ENCODE measurements at regions not wholly inside any gene's neighbourhood (a gene's known extent, or its start where the extent isn't known, plus 50 kb on each side); places are given as distances from the start of the nearest gene placed in this dataset.

GRCh38 chr2:62340994-62341484, 145.1 kb downstream of the B3GNT2 start:
- no peaks in the 10 kb centered on the region for H3K27me3 ChIP-seq (ENCODE audit: control insufficient read depth, insufficient read depth, low read length)
- H3K36me3 ChIP-seq (ENCODE audit: control insufficient read depth, insufficient read depth, low read length), result no peaks in the 10 kb centered on the region
- TF ChIP-seq CTCF (IDR thresholded peaks at IDR 0.05; ENCODE audit: insufficient read depth, low read length, poor library complexity, severe bottlenecking), result no peak
- no peak overlapping the region for H3K4me3 ChIP-seq (ENCODE audit: low read depth, low read length)
- DNase-seq (ENCODE audit: low read depth), result peak; percentile 34

- Histone ChIP-seq H3K27me3 (ENCODE audit: control insufficient read depth, insufficient read depth, low read length) (no peaks in the 10 kb centered on the region), H3K4me3 (ENCODE audit: low read depth, low read length) (no peak overlapping the region), H3K36me3 (ENCODE audit: control insufficient read depth, insufficient read depth, low read length) (no peaks in the 10 kb centered on the region)
- DNase-seq (ENCODE audit: low read depth), result no peak
- no peak for TF ChIP-seq CTCF (IDR thresholded peaks at IDR 0.05; ENCODE audit: insufficient read depth, low read length, poor library complexity, severe bottlenecking)
Observed at GRCh38 chr2:62339837-62340236, 143.9 kb downstream of the B3GNT2 start.

- no peaks in the 10 kb centered on the region for H3K27me3 ChIP-seq (ENCODE audit: control insufficient read depth, insufficient read depth, low read length)
- H3K4me3 ChIP-seq (ENCODE audit: low read depth, low read length), result no peak overlapping the region
- DNase-seq (ENCODE audit: low read depth), result no peak
- TF ChIP-seq CTCF (IDR thresholded peaks at IDR 0.05; ENCODE audit: insufficient read depth, low read length, poor library complexity, severe bottlenecking), result peak; percentile 9
- no peaks in the 10 kb centered on the region for H3K36me3 ChIP-seq (ENCODE audit: control insufficient read depth, insufficient read depth, low read length)
Observed at GRCh38 chr2:62339413-62339812, 143.5 kb downstream of the B3GNT2 start.

GRCh38 chr2:62338111-62338510, 142.2 kb downstream of the B3GNT2 start:
- no peaks in the 10 kb centered on the region for H3K27me3 ChIP-seq (ENCODE audit: control insufficient read depth, insufficient read depth, low read length)

GRCh38 chr2:62337403-62337802, 141.5 kb downstream of the B3GNT2 start:
- Histone ChIP-seq H3K4me3 (ENCODE audit: low read depth, low read length) (no peak overlapping the region), H3K27me3 (ENCODE audit: control insufficient read depth, insufficient read depth, low read length) (no peaks in the 10 kb centered on the region), H3K36me3 (ENCODE audit: control insufficient read depth, insufficient read depth, low read length) (no peaks in the 10 kb centered on the region)
- DNase-seq (ENCODE audit: low read depth), result no peak
- TF ChIP-seq CTCF (IDR thresholded peaks at IDR 0.05; ENCODE audit: insufficient read depth, low read length, poor library complexity, severe bottlenecking), result no peak

More at GRCh38 chr2:62338111-62338510, 142.2 kb downstream of the B3GNT2 start:
- H3K36me3 ChIP-seq (ENCODE audit: control insufficient read depth, insufficient read depth, low read length), result no peaks in the 10 kb centered on the region
- no peak overlapping the region for H3K4me3 ChIP-seq (ENCODE audit: low read depth, low read length)
- no peak for DNase-seq (ENCODE audit: low read depth)
- no peak for TF ChIP-seq CTCF (IDR thresholded peaks at IDR 0.05; ENCODE audit: insufficient read depth, low read length, poor library complexity, severe bottlenecking)

DNA sequence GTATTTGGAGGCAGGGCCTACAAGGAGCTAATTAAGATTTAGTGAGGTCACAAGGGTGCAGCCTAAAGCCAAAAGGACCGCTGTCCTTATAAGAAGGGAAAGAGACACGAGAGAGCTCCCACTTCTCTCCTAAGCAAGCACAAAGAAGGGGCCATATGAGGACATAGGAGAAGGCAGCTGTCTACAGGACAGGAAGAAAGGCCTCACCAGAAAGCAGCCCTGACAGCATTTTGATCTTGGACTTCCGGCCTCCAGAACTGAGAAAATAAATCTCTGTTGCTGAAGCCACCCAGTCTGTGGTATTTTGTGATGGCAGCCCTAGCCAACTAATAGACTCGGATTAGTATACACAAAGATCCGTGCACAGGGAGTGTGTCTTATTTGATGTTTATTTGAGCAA, 139.7 kb downstream of the B3GNT2 start:
- DNase-seq (ENCODE audit: low read depth), result no peak
- TF ChIP-seq CTCF (IDR thresholded peaks at IDR 0.05; ENCODE audit: insufficient read depth, low read length, poor library complexity, severe bottlenecking), result no peak
- no peaks in the 10 kb centered on the region for H3K27me3 ChIP-seq (ENCODE audit: control insufficient read depth, insufficient read depth, low read length)

More for the DNA sequence above, 139.7 kb downstream of the B3GNT2 start:
- Histone ChIP-seq H3K4me3 (ENCODE audit: low read depth, low read length) (no peak overlapping the region), H3K36me3 (ENCODE audit: control insufficient read depth, insufficient read depth, low read length) (no peaks in the 10 kb centered on the region)

Measured in kidney epithelial cell (primary cell).